A172 (cell line): ENCODE measurements at regions not wholly inside any gene's neighbourhood (a gene's known extent, or its start where the extent isn't known, plus 50 kb on each side); places are given as distances from the start of the nearest gene placed in this dataset.
"Not testable (repeated sequence)": the region's sequence is repeated elsewhere in the genome, so short reads cannot be mapped to it uniquely, and the experiment has no call there.

Experiments
- DNase-seq: peaks from one replicate; pipeline ENCODE4 v3.0.0-alpha.2; 2015; ENCODE audit warnings: low spot score

- no peak for DNase-seq
Observed at GRCh38 chr4:66275411-66276038, 605.2 kb upstream of the EPHA5 start.

DNA sequence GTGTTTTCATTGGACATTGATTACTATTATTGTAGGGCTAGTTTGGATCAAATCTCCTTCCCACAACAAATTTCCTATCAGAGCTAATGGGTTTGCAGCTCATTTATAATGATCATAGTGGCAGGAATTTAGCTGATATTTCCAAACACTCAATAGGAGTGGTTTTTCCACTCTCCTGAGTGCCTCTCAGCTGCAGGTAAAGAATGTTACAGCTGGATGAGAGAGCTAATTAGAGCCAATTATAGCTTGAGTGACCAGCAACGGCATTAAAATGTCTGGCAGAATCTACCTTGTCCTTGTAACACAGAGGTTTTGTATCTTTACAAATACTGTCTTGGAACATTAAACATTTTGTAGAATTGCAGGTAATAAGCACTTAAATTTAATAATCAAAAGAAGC lies 602.8 kb upstream of the EPHA5 start:
- DNase-seq, result no peak

DNA sequence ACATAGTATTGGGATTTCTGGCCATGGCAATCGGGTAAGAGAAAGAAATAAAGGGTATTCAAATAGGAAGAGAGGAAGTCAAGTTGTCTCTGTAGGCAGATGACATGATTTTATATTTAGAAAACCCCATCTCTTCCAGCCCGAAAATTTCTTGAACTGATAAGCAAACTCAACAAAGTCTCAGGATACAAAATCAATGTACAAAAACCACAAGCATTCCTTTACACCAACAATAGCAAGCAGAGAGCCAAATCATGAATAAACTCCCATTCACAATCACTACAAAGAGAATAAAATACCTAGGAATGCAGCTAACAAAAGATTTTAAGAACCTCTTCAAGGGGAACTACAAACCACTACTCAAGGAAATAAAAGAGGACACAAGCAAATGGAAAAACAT lies 600.1 kb upstream of the EPHA5 start:
- DNase-seq, result not testable (repeated sequence)

DNA sequence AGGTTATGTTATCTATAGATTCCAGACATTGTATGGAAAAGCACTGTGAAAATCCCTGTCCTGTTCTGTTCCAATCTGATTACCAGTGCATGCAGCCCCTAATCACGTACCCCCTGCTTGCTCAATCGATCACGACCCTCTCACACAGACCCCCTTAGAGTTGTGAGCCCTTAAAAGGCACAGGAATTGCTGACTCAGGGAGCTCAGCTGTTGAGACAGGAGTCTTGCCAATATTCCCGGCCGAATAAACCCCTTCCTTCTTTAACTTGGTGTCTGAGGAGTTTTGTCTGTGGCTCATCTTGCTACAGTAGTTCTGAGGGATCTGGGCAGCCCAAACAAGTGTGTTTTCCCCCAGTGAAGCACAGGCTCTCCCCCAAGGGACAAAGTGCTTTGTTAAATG lies 596.3 kb upstream of the EPHA5 start:
- DNase-seq, result not testable (repeated sequence)

- DNase-seq, result no peak
Observed at GRCh38 chr4:66266035-66266434, 595.7 kb upstream of the EPHA5 start.

- DNase-seq, result no peak
Observed at GRCh38 chr4:66252291-66252690, 582.0 kb upstream of the EPHA5 start.

GRCh38 chr4:66246643-66247042 lies 576.4 kb upstream of the EPHA5 start:
- DNase-seq, result no peak

DNA sequence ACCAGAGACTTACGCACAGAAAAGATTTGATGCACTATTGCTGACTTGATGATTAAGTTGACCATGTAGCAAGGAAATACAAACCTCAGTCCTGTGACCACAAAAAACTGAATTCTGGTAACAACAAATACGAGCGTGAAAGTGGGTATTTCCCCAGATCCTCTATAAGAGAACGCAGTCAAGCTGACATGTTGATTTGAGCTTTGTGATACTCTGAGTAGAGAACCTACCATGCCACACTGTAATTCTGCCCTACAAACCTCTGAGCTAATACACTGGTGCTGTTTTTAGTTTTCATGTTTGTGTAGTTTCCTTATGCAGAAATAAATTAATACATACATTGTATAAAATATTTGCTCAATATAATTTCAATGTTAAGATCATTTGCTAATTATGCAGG lies 565.6 kb upstream of the EPHA5 start:
- no peak for DNase-seq

GRCh38 chr4:66229885-66230284 lies 559.6 kb upstream of the EPHA5 start:
- no peak for DNase-seq

DNA sequence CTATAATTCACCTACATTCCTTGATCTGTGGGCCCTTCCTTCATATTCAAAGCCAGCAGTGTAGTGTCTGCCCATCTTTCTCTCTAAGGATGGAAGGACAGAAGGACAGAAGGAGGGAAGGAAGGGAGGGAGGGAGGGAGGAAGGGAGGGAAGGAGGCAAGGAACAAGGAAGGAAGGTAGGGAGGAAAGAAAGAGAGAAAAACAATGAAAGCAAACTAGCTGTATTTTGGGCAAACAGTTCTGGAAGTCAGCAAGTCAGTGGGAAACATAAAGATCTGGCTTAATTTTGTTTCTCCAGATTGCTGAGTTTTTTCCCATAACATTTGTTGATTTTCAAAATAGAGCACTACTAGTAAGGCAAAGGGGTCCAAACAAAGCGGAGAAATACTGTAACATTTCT lies 555.2 kb upstream of the EPHA5 start:
- DNase-seq, result no peak

GRCh38 chr4:66223068-66223703 lies 552.9 kb upstream of the EPHA5 start:
- DNase-seq, result no peak

- no peak for DNase-seq
Observed at GRCh38 chr4:66219401-66219800, 549.1 kb upstream of the EPHA5 start.

GRCh38 chr4:66216252-66216651 lies 546.0 kb upstream of the EPHA5 start:
- DNase-seq, result no peak

GRCh38 chr4:66212489-66212888 lies 542.2 kb upstream of the EPHA5 start:
- no peak for DNase-seq

GRCh38 chr4:66204534-66205247 lies 534.4 kb upstream of the EPHA5 start:
- DNase-seq, result no peak

DNA sequence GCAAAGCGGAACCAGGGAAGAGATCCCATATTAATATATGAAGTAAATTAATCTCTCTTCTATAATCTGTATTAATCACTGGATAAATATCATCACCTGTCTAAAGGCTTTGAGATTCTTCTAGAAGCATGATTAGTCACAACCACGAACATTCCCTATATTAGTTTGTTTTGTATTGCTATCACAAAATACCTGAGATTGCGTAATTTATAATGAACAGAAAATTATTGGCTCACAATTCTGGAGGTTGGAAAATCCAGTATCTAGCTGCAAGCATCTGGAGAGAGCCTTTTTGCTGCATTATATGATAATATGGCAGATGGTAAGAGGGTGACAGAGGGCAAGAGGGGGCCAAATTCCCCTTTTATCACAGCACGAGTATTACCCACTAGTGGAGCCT lies 532.6 kb upstream of the EPHA5 start:
- DNase-seq, result no peak

GRCh38 chr4:66197451-66197850 lies 527.2 kb upstream of the EPHA5 start:
- DNase-seq, result no peak

- no peak for DNase-seq
Observed at GRCh38 chr4:66193487-66193886, 523.2 kb upstream of the EPHA5 start.

DNA sequence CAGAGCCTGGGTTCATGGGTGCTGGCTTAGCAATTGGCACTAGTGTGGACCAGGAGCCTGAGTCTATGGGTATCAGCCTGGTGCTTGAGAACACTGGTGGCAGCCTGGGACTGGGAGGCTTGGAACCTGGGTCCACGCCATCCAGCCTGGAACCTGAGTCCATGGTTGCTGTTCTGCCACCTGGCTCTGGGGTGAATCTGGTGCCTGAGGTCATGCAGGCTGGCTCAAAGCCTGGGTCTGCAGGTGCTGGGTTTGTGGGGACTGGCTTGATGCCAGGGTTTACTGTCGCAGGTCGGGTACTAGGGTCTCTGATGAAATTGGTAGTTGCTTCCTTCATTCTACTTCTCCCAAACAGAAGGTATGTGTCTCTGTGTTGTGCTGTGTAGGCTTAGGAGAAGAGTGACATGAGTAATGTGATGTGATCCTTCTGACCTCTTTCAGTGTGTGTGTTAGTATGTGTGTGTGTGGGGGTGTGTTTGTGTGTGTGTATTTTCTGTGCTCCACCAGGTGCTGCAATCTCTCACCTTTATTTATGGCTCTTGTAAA lies 517.0 kb upstream of the EPHA5 start:
- no peak for DNase-seq

DNA sequence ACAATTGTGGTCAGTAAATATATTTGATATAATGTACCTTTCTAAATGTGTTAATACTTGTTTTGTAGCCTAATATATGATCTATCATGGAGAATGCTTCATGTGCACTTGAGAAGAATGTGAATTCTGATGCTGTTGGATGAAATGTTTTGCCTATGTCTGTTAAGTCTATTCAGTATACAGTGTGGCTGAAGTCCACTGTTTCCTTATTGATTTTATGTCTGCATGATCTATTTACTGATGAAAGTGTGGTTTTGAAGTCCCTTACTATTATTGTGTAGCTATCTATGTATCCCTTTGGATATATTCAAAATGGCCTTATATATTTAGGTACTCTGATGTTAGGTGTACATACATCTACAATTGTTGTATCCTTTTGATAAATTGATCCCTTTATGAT lies 515.8 kb upstream of the EPHA5 start:
- no peak for DNase-seq

DNA sequence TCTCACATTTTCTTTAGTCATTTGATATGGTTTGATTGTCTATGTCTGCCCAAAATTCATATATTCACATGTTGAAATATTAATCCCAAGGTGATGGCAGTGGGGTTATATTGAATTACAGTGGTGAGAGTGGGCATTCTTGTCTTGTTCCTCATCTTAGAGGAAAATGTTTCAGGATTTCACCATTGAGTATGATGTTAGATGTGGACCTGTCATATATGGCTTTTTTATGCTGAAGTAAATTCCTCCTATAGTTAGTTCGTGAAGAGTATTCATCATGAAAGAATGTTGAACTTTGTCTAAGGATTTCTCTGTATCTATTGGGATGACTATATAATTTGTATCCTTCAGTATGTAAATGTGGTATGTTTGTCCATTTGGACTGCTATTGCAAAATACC lies 512.3 kb upstream of the EPHA5 start:
- DNase-seq, result no peak

- DNase-seq, result peak; percentile 82
Observed at GRCh38 chr4:66178906-66179305, 508.6 kb upstream of the EPHA5 start.

DNA sequence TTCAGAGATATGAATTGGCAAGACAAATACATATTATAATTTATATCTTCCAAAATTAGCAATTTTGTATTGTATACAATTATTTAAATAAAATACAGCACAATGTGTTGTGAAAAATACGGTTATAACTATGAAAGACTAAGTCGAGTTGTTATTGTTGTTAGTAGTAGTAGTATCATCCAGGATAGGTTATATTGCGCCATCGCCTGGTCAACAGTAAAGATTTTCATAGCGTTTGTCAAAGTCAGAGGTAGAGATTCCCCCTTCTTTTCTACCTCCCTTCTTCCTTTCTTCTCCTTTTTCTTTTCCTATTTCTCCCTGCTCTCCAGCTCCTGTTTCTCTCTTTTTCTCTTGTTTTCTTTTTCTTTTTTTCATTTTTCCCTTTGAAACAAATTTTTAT lies 499.1 kb upstream of the EPHA5 start:
- peak; percentile 26 for DNase-seq
